PC-9 (cell line): ENCODE measurements at regions not wholly inside any gene's neighbourhood (a gene's known extent, or its start where the extent isn't known, plus 50 kb on each side); places are given as distances from the start of the nearest gene placed in this dataset.

ENCODE experiments used
- BruUV-seq: library from RNA; stranded (reverse); fragments of 400-500 nt; replicated peaks from 2 replicates; lab custom pipeline; 2021; lab: Mats Ljungman, UMichigan
- CTCF ChIA-PET: fragments of 300-600 bp; sonication (Branson Sonifier 250); formaldehyde crosslinking; loops from one replicate; lab custom pipeline; 2022; ENCODE audit warnings: antibody characterized with exemption; lab: Charles Lee
- POLR2A ChIA-PET: fragments of 300-600 bp; sonication (Branson Sonifier 250); formaldehyde crosslinking; loops from one replicate; lab custom pipeline; 2022; ENCODE audit warnings: antibody characterized with exemption; ENCODE audit not compliant: unreplicated experiment; lab: Charles Lee
- DNase-seq, 2 experiments: peaks; one replicate each; pipeline versions ENCODE4 v3.0.0 to v3.0.0-alpha.2; 2015 to 2022; ENCODE audit warnings: mixed read lengths in 1 of 2
- H2AFZ ChIP-seq: fragments of 200-600 bp; sonication (generic); 2 replicates; pipeline ENCODE4 v1.8.1; 2017; ENCODE audit warnings: antibody characterized with exemption
- H3F3A ChIP-seq: fragments of 200-600 bp; sonication (generic); 2 replicates; pipeline ENCODE4 v1.8.1; 2017; ENCODE audit warnings: antibody characterized with exemption, mild to moderate bottlenecking, low read depth; ENCODE audit not compliant: insufficient read depth
- H3K27ac ChIP-seq: fragments of 200-600 bp; sonication (generic); 2 replicates; pipeline ENCODE4 v1.6.1; 2016; ENCODE audit warnings: mixed run types
- H3K27me3 ChIP-seq: fragments of 200-600 bp; sonication (generic); 2 replicates; pipeline ENCODE4 v1.6.1; 2016; ENCODE audit warnings: low read depth, mixed run types; ENCODE audit not compliant: insufficient read depth
- H3K36me3 ChIP-seq: fragments of 200-600 bp; sonication (generic); 2 replicates; pipeline ENCODE4 v1.6.1; 2016; ENCODE audit warnings: low read depth, mixed run types
- H3K4me1 ChIP-seq: fragments of 200-600 bp; sonication (generic); replicated peaks from 2 replicates; pipeline ENCODE4 v1.6.1; 2016; ENCODE audit warnings: mixed run types; ENCODE audit not compliant: insufficient read depth
- H3K4me2 ChIP-seq: fragments of 200-600 bp; sonication (generic); 2 replicates; pipeline ENCODE4 v1.6.1; 2017; ENCODE audit warnings: mixed run types
- H3K4me3 ChIP-seq: fragments of 200-600 bp; sonication (generic); 2 replicates; pipeline ENCODE4 v1.6.1; 2016; ENCODE audit warnings: mixed run types
- H3K79me2 ChIP-seq: fragments of 200-600 bp; sonication (generic); 2 replicates; pipeline ENCODE4 v1.6.1; 2017; ENCODE audit warnings: low read depth, mixed run types
- H3K9me2 ChIP-seq: fragments of 200-600 bp; sonication (generic); 2 replicates; pipeline ENCODE4 v1.8.1; 2017; ENCODE audit warnings: mild to moderate bottlenecking; ENCODE audit not compliant: insufficient read depth
- H3K9me3 ChIP-seq: fragments of 200-600 bp; sonication (generic); 2 replicates; pipeline ENCODE4 v1.8.1; 2016; ENCODE audit warnings: low read depth; ENCODE audit not compliant: insufficient read depth
- H4K20me1 ChIP-seq: fragments of 200-600 bp; sonication (generic); 2 replicates; pipeline ENCODE4 v1.8.1; 2017; ENCODE audit not compliant: insufficient read depth
- EZH2 ChIP-seq: fragments of 200-600 bp; sonication (generic); IDR thresholded peaks from 2 replicates; pipeline ENCODE4 v1.8.0; 2017; ENCODE audit warnings: antibody characterized with exemption, low read depth
- intact Hi-C: fragments of 100-400 bp; cut with micrococcal nuclease; formaldehyde crosslinking; loops from one replicate; pipeline ENCODE4 v1.10.0; 2022; ENCODE audit not compliant: unreplicated experiment
- TF ChIP-seq, protein P1 (sequence below): fragments of 200-600 bp; sonication (generic); conservative IDR thresholded peaks from 2 replicates; pipeline ENCODE4 v1.6.1; 2017; ENCODE audit warnings: mixed run types, antibody characterized with exemption, mild to moderate bottlenecking, moderate library complexity

DNA sequence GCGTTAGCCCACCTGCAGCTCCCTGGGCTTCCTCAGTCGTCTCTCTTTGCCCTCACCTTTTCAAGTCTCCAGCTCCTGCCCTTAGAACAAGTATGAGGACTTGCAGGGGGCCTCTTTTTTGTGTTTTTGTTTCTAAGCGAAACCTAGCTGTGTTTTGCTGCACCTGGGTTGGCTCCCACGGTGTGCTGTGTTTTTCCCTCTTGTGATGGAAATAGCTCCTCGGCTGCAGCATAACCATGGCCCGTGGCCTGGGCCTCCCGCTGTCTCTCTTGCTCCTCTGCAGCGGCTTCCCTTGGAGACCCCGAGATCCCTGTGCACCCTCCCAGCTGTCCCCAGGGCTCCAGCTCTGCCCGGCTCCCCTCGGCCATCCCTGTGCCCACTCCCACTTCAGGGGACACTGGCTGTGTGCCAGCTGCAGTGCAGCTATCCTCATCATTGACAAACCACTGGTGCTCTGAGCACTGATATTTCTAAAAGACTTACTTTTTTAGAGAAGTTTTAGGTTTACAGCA is 75.6 kb upstream of the TCERG1L start:
- BruUV-seq, result no TSS peak
- H3K4me1 ChIP-seq, result no peaks in the 10 kb centered on the region
- TF ChIP-seq, protein P1, sequence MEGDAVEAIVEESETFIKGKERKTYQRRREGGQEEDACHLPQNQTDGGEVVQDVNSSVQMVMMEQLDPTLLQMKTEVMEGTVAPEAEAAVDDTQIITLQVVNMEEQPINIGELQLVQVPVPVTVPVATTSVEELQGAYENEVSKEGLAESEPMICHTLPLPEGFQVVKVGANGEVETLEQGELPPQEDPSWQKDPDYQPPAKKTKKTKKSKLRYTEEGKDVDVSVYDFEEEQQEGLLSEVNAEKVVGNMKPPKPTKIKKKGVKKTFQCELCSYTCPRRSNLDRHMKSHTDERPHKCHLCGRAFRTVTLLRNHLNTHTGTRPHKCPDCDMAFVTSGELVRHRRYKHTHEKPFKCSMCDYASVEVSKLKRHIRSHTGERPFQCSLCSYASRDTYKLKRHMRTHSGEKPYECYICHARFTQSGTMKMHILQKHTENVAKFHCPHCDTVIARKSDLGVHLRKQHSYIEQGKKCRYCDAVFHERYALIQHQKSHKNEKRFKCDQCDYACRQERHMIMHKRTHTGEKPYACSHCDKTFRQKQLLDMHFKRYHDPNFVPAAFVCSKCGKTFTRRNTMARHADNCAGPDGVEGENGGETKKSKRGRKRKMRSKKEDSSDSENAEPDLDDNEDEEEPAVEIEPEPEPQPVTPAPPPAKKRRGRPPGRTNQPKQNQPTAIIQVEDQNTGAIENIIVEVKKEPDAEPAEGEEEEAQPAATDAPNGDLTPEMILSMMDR, result no peak
- no peak for TF ChIP-seq EZH2
- no peaks in the 10 kb centered on the region for H3F3A ChIP-seq
- no peaks in the 10 kb centered on the region for H3K9me3 ChIP-seq
- no peak overlapping the region for H3K27ac ChIP-seq
- H3K27me3 ChIP-seq, result peaks cover 27% of the 10 kb centered on the region; the same call in 1 of the 2 replicates
- intact Hi-C loops, result no loop called here
- DNase-seq, result no peak
- H4K20me1 ChIP-seq, result no peaks in the 10 kb centered on the region
- H3K4me2 ChIP-seq, result no peak overlapping the region
- H3K4me3 ChIP-seq, result no peak overlapping the region
- no peaks in the 10 kb centered on the region for H3K36me3 ChIP-seq
- CTCF ChIA-PET, result no interaction called here
- H3K79me2 ChIP-seq, result no peaks in the 10 kb centered on the region
- no peak overlapping the region for H2AFZ ChIP-seq
- POLR2A ChIA-PET, result no interaction called here
- no peaks in the 10 kb centered on the region for H3K9me2 ChIP-seq

DNA sequence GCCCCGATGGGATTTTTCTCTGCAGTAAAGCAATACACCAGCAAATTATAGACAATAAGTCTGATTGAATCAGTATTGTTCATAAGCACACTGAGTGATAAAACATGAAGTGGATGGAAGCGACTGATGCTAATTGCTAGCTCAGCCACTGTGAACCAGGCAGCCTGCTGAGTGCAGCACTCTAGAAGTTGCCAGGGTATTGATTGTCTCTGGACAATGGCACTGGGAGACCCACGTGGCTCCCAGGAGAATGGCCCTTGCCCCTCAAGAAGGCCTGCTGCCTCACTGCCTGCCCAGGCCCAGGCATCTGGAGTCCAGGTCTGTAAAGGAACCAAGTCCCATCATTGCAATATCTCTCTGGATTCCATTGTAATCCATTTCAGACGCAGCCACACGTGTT is 80.4 kb upstream of the TCERG1L start:
- Histone ChIP-seq H2AFZ (no peak overlapping the region), H3K79me2 (no peaks in the 10 kb centered on the region), H3K9me3 (no peaks in the 10 kb centered on the region), H3K4me1 (no peaks in the 10 kb centered on the region), H3K27me3 (peaks cover 29% of the 10 kb centered on the region; the same call in 1 of the 2 replicates), H3K9me2 (no peaks in the 10 kb centered on the region), H3K4me2 (no peak overlapping the region), H3K36me3 (no peaks in the 10 kb centered on the region), H3K27ac (no peak overlapping the region), H4K20me1 (no peaks in the 10 kb centered on the region), H3K4me3 (no peak overlapping the region), H3F3A (no peaks in the 10 kb centered on the region)
- no peak for DNase-seq
- POLR2A ChIA-PET, result no interaction called here
- CTCF ChIA-PET, result no interaction called here
- intact Hi-C loops, result no loop called here
- TF ChIP-seq, protein P1, result no peak
- no peak for TF ChIP-seq EZH2
- BruUV-seq, result no TSS peak

DNA sequence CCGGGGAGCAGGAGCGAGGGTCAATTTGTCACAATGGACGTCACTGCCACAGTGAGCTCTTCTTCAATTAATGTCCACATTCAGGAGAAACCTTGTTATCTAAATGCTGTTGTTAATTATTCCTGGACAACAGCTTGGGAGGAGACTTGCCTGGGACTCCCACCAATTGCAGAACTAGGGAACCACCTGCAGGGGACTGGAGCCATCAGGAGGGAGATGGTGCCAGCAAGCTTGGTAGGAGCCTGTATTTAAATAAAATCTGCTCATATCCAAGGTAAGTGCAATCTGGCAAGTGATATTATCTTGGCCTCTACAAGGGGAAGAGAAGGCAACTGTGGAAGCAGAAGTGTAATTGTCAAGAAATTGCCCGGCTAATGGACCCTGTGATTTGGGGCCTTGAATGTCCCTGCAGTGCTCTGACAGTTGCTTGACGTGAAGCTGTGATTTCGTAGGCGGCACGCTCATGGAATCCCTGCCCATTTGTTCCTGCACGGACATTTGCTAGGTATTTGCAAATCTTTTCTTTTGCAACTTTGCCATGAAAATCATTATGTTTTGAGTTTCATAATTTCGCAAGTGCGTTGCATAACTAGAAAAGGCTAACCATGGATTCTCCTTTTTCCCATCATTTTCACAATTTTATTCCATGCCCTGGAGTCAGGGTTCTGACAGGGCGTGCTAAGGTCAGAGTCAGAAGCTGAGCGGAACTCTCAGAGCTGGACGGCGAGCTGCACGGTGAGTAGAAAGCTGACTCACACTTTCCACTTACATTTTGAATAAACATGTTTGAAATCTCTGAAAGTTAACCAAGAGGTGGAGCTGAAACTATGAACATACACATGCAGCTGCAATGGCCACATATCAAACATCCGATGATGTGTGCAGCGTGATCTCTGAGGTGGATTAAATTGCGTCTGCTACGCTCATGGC is 84.9 kb upstream of the TCERG1L start:
- Histone ChIP-seq H3F3A (no peaks in the 10 kb centered on the region), H3K9me3 (no peaks in the 10 kb centered on the region), H3K27ac (no peak overlapping the region), H3K79me2 (no peaks in the 10 kb centered on the region), H3K4me1 (no peaks in the 10 kb centered on the region), H3K36me3 (no peaks in the 10 kb centered on the region), H2AFZ (no peak overlapping the region), H3K27me3 (peaks cover 52% of the 10 kb centered on the region), H3K9me2 (no peaks in the 10 kb centered on the region), H3K4me3 (no peak overlapping the region), H3K4me2 (no peak overlapping the region), H4K20me1 (no peaks in the 10 kb centered on the region)
- DNase-seq, result no peak
- ChIA-PET POLR2A (no interaction called here), CTCF (no interaction called here)
- TF ChIP-seq, protein P1, result no peak
- no peak for TF ChIP-seq EZH2
- no TSS peak for BruUV-seq
- intact Hi-C loops, result no loop called here
